NCI-H446 treated with DMSO at 0.1 percent for 48 hours (cell line): ENCODE measurements at regions not wholly inside any gene's neighbourhood (a gene's known extent, or its start where the extent isn't known, plus 50 kb on each side); places are given as distances from the start of the nearest gene placed in this dataset.

Experiments
- DNase-seq: peaks from one replicate; lab custom pipeline; 2025; lab: John Stamatoyannopoulos, UW

- peak; percentile 53 for DNase-seq
Measured at GRCh38 chr14:53896726-53897125, 59.9 kb downstream of the BMP4 start.

DNA sequence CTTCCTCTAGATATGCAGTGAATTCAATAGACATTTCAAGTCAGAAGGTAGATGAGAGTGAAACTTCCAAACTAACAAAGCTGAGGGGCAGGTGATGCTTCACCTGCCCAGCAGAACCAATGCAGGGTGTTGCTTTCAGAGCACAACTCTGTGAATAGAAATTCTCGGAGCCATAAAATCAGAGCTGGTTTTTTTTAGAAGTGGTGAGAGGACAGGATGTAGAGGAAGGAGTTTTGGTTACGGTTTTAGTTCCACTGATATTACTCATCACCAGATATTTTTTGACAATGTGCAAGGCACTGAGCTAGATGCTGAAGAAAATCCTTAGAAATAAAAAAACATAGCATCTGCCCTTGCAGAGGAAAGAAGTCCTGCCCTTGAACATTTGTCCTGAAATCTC, 62.2 kb downstream of the BMP4 start:
- no peak for DNase-seq

- DNase-seq, result no peak
Measured at GRCh38 chr14:53893374-53893773, 63.3 kb downstream of the BMP4 start.

- no peak for DNase-seq
Measured at GRCh38 chr14:53890611-53891101, 66.0 kb downstream of the BMP4 start.

- DNase-seq, result no peak
Measured at GRCh38 chr14:53888535-53889386, 67.9 kb downstream of the BMP4 start.

DNA sequence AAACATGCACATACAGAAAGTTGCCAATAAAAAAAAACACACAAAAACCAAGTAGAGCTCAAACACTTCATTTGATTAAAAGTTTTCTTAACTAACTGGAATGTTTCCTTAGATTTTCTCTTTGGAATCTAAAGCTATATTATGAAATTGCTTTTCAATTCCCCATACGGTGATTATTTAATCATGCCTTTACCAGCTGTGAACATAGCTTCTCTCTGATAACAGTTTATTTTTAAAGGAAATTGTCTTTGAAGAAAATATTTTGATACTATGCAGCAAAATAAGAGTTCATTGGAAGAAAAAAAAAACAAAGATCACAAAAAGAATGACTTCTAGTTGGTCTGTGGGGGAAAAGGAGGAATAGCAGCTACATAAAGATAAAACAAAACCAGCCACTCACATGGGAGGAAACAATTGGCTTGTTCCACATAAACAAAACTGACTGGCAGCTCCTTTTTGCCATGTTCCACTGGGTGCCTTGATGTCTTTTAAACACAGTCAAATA, 71.4 kb downstream of the BMP4 start:
- no peak for DNase-seq

DNA sequence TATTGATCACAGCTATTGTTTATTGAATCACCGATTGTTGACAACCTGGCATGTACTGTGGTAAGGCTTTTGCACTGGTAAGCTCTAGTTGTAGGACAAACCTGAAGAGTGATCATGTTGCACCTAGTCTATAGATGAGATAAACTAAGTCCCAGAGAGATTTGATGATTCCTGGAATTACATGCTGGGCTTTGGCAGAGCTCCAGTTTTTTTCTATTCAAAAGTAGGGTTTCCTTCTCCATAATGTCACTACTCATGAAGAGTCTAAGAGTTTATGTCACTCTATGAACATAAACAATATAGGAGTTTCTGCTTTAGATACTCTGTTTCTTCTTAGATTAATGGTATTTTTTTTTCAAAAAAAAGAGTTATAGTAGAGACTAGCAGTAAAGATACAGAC, 72.0 kb downstream of the BMP4 start:
- DNase-seq, result no peak

- DNase-seq, result no peak
Measured at GRCh38 chr14:53883739-53884138, 72.9 kb downstream of the BMP4 start.

DNA sequence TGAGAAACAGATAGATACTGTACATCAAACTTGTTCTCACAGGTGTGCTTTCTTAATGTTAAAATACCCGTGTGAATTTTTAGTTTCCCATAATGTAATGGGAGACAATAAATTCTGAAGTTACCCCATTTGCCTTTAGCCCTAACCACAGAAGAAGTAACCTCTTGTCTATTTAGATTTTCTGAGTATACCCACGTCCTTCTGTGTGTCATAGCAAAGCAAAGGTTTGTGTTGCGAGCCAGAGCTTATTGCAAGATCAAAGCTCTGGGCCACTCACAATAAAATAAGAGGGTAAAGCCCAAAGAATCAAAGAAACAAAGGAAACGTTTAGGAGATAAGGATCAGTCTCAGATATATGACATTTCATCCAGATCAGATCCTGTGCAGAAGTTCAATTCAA, 73.9 kb downstream of the BMP4 start:
- no peak for DNase-seq

GRCh38 chr14:53881921-53882320, 74.7 kb downstream of the BMP4 start:
- DNase-seq, result no peak

DNA sequence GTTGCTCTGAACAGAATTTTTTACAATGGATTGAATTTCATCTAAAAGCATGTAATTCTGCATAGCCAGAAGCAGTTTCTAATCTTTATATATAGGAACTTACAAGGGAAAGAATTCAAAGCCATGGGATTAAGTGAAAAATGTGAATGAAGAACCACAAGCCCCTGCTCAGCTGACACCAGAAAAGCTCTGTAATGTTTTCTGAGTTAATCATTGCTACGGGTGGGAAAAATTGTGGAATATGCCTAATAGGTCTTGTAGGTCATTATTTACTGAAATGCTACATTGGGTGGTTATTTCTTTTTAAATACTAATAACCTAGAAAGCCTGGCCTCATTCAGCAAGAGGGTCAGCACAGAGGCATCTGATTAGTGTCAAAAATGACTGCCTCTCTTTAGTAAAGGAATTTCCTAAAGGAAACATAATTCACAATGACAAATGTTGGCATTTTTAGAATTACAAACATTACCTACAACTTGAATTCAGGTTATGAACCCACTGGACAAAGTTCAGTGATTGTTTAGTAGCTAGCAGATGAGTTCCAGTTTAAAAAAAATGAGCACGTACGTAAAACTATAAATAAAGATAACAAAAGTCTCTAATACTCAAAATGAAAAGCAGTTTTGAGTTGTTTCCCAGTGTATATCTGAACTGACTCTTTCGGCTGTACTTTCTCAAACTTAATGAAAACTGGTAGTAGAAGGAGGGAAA, 75.3 kb downstream of the BMP4 start:
- DNase-seq, result no peak

GRCh38 chr14:53880761-53881160, 75.9 kb downstream of the BMP4 start:
- no peak for DNase-seq

GRCh38 chr14:53879747-53880146, 76.9 kb downstream of the BMP4 start:
- no peak for DNase-seq

GRCh38 chr14:53879022-53879686, 77.5 kb downstream of the BMP4 start:
- no peak for DNase-seq

- no peak for DNase-seq
Measured at GRCh38 chr14:53875324-53875897, 81.2 kb downstream of the BMP4 start.

- no peak for DNase-seq
Measured at GRCh38 chr14:53874704-53875103, 81.9 kb downstream of the BMP4 start.

DNA sequence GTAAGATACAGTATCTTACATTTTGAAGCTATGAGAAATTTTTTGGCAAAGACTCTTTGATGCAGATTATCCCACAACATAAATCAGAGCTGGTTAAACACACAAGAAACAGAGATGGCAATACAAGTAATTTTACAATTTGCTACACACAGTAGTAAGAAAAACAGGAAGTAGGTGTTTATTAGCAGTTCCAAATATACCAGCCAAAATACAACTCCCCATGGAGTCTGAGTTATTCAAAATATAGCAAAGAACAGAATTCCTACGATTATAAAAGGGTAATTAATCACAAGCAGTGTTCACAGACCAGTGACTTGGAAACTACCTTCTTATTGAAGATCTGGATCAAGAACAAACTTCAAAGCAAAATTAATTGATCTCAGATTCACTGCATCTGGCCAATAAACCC, 83.9 kb downstream of the BMP4 start:
- DNase-seq, result peak; percentile 81

DNA sequence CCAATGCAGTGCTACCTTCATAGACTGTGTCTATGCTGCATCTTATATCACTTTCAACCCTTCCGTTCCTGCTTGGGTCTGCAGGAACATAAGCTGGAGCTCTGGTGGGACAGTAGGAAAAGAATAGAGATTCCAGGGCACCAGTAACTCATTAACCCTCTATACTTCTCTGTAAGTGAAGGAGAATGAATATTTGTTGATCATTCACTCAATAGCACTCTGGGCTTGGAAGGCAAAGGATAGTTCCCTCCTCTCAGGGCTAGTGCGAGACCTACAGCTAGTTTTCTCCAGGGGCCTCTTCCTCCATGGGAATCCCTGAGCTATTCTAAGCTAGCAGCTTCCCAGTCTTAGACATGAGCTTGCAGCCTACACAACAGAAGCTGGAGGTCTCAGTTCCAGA, 84.7 kb downstream of the BMP4 start:
- DNase-seq, result no peak

- no peak for DNase-seq
Measured at GRCh38 chr14:53871011-53871410, 85.6 kb downstream of the BMP4 start.

DNA sequence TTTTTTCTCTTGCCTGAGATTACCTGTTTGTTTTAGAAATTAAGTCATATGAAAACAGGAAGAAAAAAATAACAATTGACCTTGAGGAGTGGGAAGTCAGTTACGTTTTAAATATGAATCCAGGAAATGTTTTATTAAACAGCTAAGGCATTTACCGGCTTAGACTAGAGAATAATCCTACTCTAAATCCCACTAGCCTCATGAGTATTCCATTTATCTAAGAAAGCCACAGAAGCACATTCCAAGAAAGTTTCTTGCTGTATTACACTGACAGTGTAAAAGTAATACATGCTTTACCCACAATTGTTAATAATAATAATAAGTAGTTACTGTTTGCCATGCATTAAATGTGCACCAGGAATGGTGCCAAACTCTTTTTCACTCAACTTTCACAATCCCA, 90.9 kb downstream of the BMP4 start:
- DNase-seq, result no peak

- DNase-seq, result no peak
Measured at GRCh38 chr14:53861781-53862180, 94.8 kb downstream of the BMP4 start.

GRCh38 chr14:53858345-53858684, 98.3 kb downstream of the BMP4 start:
- no peak for DNase-seq
